ENCODE measurements at regions not wholly inside any gene's neighbourhood (a gene's known extent, or its start where the extent isn't known, plus 50 kb on each side); places are given as distances from the start of the nearest gene placed in this dataset.
"Not testable (repeated sequence)": the region's sequence is repeated elsewhere in the genome, so short reads cannot be mapped to it uniquely, and the experiment has no call there.

DNA sequence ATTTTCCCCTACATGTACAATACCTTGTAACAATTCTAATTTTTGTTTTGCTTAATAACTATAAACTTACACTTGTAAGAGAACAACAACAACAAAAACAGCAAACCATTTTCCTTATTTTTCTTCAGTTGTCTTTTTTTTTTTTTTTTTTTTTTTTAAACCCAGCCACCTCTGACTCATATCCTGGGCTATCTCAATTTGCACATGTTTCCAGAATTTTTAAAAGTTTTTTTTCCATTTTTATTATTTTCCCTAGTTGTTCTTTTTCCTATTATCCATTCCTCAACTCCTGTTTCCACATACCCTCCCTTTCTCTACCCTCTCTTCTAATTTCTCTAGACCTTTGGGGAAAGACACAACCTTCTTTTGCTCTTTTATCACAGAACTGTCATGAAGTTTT lies 112.5 kb downstream of the EFEMP1 start:
- peak; percentile 30 for DNase-seq (ENCODE audit: low read depth)

DNA sequence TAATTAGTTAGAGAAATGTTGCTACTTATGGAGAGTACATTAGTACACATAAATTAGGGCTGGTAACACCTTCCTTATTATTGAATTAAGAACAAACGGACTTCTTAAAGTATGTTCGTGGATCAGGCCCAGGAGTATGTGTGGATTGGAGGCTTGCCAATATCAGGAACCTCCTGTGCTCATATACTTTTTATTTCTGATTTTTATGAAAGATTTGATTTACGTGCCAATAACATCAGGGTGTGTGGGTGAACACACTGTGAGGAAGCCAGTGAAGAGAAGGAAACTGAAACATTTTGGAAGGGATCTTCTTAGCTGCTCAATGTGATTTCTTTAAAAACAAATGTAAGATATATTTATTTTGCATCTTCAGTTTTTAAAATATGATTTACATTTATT lies 113.0 kb downstream of the EFEMP1 start:
- DNase-seq (ENCODE audit: low read depth): no peak

DNA sequence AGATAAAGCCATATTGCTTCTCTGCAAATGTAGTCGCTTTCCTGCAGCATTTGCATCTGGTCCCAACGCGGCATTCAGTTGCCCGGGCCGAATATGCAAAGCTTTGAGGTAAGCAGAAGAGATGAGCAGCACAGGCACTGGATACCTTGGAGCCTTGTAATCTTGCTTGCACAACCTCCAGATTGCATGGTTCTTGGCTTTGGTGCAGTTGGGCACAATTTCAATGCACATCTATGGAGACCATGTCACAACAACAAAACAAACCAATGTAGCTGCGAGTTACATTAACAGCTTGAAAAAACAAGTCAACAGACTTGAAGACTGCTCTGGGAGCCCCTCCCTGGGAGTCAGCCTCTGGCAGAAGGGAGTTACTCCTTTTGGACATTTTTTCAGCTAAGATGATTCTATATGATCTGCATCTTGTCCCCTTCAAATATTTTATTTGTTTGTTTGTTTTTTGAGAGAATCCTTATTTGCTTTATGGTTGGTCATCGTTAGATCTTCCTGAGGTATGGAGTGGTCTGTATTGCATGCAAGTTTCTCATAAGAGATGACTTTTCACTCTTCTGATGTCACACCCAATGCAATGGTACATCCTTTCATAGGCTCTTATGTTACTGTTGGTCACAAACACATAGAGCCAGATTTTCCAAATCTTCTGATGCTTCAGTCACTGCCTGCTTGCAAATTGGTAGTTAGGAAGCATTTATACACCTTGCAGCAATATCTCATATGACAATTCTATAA lies 113.5 kb downstream of the EFEMP1 start:
- no peak for DNase-seq (ENCODE audit: low read depth)

DNA sequence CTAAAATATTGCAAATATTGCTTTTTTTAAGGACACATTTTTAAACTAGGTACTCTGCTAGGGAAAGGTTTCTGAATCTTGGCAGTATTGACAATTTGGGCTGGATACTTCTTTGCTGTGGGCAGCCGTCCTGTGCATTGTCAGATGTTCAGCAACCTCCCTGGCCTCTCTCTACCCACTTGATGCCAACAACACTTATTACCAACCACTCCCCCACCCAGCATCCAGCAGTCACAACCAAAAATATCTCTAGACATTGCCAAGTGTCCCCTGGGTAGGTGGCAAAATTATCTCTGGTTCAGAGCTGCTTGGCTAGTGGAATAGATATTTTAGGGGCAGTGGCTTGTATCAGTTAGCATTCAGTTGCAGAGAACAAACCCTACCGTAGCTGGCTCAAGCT lies 114.3 kb upstream of the PNPT1 start:
- no peak for DNase-seq (ENCODE audit: low read depth)

DNA sequence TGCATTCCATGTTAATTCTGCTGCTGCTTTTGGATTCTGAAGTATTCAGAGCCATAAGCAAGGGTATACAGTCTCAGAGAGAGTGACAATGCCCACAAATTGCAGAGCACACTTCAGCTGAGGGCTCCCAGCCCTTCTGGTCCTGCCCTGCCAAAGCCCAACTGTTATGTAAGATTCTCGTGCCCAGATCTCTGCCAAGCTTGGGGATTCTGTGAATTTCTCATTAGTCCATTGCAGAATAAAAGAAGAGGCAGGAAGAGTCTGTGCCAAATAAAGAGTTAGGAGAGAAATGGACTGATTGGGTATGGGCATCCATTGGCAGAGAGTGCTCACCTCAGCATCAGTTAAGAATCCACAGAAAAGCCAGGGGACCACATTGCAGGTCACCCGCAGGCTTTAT lies 112.0 kb upstream of the PNPT1 start:
- no peak for DNase-seq (ENCODE audit: low read depth)

DNA sequence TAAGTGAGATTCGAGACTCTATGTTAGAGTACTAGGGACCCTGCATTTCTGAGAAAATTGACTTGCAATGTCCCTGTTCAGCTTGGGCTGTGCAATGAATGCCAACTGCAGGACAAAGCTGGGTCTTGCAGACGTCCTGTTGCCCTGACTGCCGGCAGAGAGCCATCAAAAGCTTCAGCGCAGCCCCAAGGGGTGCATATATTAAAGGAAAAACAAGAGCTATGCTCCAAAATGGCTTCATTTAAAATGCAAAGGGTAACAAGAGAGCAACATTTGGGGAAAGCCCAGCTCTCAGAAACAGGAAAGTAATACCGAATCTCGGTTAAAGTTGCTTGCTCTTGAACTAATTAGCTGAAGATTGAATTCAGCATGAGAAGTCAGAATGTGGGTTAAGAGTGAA lies 110.9 kb upstream of the PNPT1 start:
- DNase-seq (ENCODE audit: low read depth): no peak

DNA sequence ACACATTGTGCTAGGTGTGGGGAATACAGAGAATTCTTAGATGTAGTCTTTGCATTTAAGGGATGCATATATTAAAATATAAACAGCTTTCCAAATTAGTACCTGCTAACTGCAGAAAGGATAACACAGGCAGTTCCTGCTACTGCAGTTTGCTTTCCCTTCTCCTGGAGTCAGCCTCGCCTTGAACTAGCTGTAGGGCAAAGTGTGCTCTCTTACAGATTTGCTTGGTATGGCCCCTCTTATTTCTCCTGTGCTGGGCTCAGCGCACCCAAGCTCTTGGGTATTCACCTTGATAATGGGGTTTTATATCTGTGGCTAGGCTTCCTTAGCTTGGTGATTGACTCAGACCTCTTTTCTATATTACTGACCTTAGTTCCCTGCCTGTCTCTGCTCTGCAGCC lies 108.4 kb upstream of the PNPT1 start:
- no peak for DNase-seq (ENCODE audit: low read depth)

DNA sequence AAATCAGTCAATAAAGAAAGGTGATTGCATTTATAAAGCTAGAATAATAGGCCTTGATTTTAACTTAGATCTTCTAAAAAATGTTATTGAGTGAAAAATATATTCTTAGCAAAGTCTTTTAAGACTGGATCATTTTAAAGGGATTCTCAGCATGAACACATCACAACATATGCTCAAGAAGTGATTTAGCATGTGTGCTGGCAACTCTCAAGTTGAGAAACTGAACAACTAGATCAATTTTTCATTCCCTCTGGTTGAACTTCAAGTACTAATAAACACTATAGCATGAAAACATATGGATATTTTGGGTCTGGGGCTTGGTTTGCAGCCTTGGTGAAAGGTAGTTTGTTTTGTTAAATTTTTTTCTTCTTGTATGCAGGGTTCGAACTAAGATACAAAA lies 107.8 kb upstream of the PNPT1 start:
- DNase-seq (ENCODE audit: low read depth): no peak

DNA sequence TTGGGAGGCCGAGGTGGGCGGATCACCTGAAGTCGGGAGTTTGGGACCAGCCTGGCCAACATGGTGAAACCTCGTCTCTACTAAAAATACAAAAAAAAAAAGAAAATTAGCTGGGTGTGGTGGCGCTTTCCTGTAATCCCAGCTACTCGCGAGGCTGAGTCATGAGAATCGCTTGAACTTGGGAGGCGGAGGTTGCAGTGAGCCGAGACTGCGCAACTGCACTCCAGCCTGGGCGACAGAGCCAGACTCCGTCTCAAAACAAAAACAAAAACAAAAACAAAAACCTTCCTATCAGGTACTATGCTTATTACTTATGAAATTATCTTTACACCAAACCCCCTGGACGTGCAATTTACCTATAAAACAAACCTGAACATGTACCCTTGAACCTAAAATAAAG lies 106.0 kb upstream of the PNPT1 start:
- not testable (repeated sequence) for DNase-seq (ENCODE audit: low read depth)

DNA sequence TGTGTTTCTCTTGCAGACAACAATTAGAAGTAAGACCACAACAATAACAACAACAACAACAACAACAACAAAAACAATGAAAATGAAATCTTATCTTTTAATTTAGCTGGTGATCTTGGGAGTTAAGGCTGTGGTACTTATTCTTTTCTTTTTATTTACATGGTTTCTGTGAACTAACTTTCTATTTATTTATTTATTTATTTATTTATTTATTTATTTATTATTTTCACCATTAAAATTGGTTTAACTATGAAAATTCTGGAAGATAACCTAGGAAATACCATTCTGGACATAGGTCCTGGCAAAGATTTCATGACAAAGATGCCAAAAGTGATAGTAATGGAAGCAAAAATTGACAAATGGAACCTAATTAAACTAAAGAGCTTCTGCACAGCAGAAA lies 102.5 kb upstream of the PNPT1 start:
- DNase-seq (ENCODE audit: low read depth): no peak

DNA sequence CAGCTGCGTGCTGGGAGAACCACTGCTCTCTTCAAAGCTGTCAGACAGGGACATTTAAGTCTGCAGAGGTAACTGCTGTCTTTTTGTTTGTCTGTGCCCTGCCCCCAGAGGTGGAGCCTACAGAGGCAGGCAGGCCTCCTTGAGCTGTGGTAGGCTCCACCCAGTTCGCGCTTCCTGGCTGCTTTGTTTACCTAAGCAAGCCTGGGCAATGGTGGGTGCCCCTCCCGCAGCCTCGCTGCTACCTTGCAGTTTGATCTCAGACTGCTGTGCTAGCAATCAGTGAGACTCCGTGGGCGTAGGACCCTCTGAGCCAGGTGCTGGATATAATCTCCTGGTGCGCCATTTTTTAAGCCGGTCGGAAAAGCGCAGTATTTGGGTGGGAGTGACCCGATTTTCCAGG lies 100.0 kb upstream of the PNPT1 start:
- not testable (repeated sequence) for DNase-seq (ENCODE audit: low read depth)

DNA sequence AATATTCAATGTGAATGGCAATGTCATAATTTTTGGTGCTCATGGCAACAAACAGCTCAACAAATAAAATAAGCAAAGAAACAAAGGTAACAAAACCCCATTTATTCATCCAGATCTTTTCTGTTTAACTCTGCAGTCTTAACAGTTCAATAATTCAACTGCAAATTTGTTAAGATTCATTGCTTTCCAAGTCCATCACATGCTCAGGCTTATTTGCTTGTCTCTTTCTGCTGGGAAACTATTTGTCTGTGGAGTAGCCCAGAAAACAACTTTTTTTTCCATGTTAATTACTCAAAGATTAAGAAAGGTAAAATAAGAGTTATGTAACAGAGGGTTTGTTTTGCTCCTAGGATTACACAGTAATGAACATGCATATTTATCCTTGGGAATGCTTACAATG lies 92.6 kb upstream of the PNPT1 start:
- DNase-seq (ENCODE audit: low read depth): no peak

DNA sequence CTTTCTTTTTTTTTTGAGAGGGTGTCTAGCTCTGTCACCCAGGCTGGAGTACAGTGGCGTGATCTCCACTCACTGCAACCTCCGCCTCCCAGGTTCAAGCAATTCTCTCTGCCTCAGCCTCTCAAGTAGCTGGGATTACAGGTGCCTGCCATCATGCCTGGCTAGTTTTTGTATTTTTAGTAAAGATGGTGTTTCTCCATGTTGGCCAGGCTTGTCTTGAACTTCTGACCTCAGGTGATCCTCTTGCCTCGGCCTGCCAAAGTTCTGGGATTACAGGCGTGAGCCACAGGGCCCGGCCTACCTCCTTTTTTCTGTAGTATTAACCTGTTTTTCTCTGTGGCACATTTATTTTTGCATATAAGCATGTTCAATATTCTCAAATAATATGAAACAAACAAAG lies 90.1 kb upstream of the PNPT1 start:
- not testable (repeated sequence) for DNase-seq (ENCODE audit: low read depth)

DNA sequence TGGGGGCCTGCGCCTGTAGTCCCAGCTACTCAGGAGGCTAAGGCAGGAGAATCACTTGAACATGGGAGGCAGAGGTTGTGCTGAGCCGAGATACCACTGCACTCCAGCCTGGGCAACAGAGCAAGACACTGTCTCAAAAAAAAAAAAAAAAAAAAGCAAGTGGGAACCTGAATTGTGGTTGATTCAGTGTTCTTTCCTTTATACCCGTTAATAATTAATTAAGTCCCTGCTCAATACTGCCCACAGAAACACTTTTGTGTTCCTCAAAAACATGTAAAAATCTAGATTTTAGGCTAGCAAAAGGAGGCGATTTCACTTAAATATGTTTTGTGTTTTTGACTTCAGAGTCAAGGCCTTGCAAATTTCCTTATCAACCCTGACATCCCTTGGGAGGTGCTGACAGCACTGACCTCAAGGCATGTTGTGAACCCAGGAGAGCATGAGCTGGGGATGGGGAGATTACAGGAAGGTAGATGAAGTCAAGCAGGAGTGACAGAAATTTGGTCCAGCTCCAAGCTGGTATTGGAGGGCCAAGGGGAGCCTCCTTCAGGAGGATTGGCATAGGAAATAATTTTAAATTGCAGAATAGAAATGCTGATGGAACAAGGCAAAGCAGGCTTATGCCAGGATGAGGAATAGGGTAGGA lies 89.0 kb upstream of the PNPT1 start:
- no peak for DNase-seq (ENCODE audit: low read depth)

DNA sequence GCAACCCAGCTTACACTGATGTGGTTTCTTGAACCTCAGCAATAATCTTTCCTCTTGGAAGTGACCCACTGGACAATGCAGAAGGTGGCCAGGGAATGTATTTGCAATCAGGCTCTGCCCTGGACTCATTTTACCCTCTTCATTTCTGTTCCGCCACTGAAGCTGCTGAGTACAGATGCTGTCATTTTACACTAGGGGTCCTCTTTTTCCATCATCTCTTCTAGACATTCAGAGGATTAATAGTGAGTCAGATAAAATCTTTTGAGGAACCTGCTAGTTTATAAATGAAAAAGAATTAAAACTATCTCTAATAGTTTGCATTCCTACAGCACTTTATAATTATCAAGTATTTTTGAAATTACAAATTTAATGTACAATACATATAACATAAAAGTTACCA lies 87.9 kb upstream of the PNPT1 start:
- DNase-seq (ENCODE audit: low read depth): no peak

DNA sequence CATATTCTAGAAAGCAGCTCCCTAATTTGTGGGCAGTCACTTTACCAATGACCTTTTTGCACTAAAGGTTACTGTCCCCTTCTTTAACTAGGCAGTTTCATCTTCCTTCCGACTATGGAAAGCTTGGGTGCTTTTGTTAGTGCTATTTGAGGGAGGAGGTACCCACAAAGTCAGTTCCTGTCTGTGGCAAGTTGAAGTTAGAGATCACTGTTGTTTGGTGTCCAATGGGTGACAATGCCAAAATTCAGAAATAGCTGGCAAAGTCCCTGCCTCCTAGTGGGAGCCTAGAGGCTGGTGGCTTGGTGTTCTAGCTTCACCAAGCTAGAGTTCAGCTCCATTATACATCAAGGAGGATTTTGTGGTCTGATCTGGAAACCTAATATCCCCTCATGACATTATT lies 87.1 kb upstream of the PNPT1 start:
- DNase-seq (ENCODE audit: low read depth): peak; percentile 6

DNA sequence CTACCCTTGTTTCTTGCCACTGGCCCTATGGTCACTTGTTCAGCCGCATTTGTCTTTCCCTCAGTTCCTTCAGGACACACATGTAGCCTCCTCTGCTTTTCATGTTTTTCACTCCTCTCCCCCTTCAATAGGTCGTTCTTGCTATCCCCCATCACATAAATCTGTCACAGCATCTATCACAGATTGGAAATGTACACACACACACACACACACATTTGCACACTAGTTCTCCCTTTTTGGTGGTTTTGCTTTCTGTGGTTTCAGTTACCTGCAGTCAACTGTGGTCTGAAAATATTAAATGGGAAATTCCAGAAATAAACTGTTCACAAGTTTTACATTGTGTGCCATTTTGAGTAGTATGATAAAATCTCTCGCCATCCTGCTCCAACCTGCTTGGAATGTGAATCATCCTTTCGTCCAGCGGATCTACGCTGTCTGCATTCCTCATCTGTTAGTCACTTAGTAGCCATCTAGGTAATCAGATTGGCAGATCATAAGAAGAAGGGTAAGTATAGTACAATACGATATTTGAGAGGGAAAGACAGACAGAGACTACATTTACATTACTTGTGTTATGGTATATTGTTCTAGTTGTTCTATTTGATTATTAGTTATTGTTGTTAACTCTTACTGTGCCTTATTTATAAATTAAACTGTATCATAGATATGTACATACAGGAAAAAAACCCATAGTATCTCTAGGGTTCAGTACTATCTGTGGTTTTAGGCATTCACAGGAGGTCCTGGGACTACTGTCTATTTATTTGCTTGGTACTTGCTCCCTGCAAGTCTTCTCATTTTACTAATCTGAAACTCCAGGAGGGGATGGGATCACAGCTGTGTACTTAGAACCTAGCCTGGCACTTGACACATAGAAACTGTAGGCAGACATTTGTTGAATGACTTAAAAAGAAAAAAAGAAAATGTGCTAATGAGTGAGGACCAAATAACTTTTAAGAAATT lies 86.1 kb upstream of the PNPT1 start:
- peak; percentile 94 for DNase-seq (ENCODE audit: low read depth)

DNA sequence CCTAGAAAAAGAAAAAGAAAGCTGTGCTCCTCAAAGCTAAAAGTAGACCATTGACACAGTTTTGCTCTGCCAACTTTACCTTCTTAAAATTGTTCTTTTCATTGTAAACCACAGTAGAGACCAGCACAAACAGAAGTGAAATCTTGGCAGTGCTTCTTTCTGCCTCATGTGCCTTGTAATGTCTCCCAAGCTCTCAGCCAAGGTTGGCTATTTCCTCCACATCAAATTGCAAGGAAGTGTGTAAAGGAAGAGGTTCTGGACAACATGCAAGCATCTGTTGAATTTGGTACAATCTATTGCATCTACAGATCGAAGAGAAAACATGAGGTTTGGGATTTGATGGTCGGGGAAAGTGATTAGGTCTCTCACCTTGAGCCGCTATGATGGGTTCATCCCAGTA lies 83.3 kb upstream of the PNPT1 start:
- no peak for DNase-seq (ENCODE audit: low read depth)

DNA sequence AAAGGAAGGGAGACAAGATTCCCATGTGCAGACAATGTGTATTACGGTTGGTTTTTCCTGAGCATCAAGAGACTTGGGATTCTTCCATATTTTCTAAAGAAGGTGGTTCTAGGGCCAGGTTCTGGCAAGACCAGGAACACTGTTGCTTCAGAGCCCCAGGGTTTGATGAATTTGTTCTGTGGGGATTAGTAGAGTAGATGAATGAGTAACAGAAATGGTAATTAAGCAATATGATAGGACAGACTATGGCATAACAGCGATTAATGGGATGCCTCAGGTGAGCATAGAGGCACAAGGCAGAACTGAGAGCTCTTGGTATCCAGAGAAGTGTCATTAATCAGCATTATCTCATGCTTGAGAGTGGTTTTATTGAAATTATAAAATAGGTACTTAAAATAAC lies 82.8 kb upstream of the PNPT1 start:
- no peak for DNase-seq (ENCODE audit: low read depth)

DNA sequence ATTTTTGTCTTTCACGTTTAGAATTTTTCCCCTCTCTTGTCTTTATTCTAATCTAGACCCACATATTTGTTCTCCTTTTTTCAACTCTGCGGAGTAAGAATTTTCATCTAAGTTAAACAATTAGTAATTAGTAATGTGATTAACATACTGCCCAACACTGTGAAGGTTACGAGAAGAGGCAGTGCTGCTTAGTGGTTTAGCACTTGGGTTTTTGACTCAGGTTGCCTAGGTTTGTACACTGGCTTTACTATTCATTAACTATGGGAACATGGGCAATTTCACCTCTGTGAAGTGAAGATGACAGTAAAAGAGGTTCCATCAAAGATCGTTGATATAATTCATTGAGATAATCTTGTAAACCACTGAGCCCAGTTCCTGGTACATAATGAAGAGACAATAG lies 82.2 kb upstream of the PNPT1 start:
- no peak for DNase-seq (ENCODE audit: low read depth)

DNA sequence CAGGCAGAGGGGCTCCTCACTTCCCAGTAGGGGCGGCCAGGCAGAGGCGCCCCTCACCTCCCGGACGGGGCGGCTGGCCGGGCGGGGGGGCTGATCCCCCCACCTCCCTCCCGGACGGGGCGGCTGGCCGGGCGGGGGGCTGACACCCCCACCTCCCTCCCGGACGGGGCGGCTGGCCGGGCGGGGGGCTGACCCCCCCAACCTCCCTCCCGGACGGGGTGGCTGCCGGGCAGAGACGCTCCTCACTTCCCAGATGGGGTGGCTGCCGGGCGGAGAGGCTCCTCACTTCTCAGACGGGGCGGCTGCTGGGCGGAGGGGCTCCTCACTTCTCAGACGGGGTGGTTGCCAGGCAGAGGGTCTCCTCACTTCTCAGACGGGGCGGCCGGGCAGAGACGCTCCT lies 80.0 kb upstream of the PNPT1 start:
- DNase-seq (ENCODE audit: low read depth): not testable (repeated sequence)

Data from HT1080 (cell line).